Parathyroid adenoma (tissue), 2 donors: ENCODE measurements at regions not wholly inside any gene's neighbourhood (a gene's known extent, or its start where the extent isn't known, plus 50 kb on each side); places are given as distances from the start of the nearest gene placed in this dataset.

Experiments used
- H2AFZ ChIP-seq: fragments of 300-600 bp; sonication (generic); one replicate; pipeline ENCODE4 v1.7.0; 2017; ENCODE audit warnings: antibody characterized with exemption, mild to moderate bottlenecking
- H3K27ac ChIP-seq: fragments of 300-600 bp; sonication (generic); one replicate; pipeline ENCODE4 v1.7.0; 2017
- H3K27me3 ChIP-seq: fragments of 300-600 bp; sonication (generic); one replicate; pipeline ENCODE4 v1.7.0; 2017; ENCODE audit warnings: low read length; ENCODE audit not compliant: control insufficient read depth, insufficient read depth
- H3K36me3 ChIP-seq: fragments of 300-600 bp; sonication (generic); one replicate; pipeline ENCODE4 v1.7.0; 2017; ENCODE audit warnings: low read length; ENCODE audit not compliant: control insufficient read depth, insufficient read depth
- H3K4me1 ChIP-seq: fragments of 300-600 bp; sonication (generic); one replicate; pipeline ENCODE4 v1.7.0; 2017; ENCODE audit warnings: control low read depth
- H3K4me2 ChIP-seq: fragments of 300-600 bp; sonication (generic); one replicate; pipeline ENCODE4 v1.7.0; 2017; ENCODE audit warnings: low read length
- H3K4me3 ChIP-seq: fragments of 300-600 bp; sonication (generic); one replicate; pipeline ENCODE4 v1.7.0; 2017; ENCODE audit warnings: low read depth, low read length
- H3K79me2 ChIP-seq: fragments of 300-600 bp; sonication (generic); one replicate; pipeline ENCODE4 v1.7.0; 2017; ENCODE audit warnings: control low read depth
- H3K9ac ChIP-seq: fragments of 300-600 bp; sonication (generic); one replicate; pipeline ENCODE4 v1.7.0; 2017; ENCODE audit warnings: mild to moderate bottlenecking
- H3K9me3 ChIP-seq: fragments of 300-600 bp; sonication (generic); one replicate; pipeline ENCODE4 v1.7.0; 2017; ENCODE audit warnings: low read length; ENCODE audit not compliant: control insufficient read depth
- TF ChIP-seq, protein P1 (sequence below): fragments of 300-600 bp; sonication (generic); IDR thresholded peaks from one replicate; pipeline ENCODE4 v1.7.0; 2017; ENCODE audit warnings: antibody characterized with exemption, mild to moderate bottlenecking
- donor health status: primary hyperparathyroidism.

DNA sequence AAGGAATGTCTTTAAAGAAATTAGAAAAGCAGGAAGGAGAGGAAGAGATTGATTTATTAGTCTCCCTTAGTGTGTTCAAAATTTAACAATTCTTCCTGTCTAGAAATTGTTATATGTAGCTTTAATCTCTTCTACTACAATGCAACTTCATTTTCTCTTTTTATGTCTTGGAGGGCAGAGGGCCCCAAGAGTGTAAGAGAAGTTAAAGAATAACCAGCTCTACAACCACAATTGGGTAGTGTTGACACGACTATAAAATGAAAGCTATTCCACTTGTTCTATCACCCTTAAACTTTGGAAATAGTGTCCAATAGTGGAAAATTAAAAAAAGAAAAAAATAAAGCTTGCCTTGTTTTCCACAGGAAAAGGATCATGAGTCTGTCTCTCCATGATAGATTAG, 82.6 kb upstream of the DPYD start:
- TF ChIP-seq, protein P1, sequence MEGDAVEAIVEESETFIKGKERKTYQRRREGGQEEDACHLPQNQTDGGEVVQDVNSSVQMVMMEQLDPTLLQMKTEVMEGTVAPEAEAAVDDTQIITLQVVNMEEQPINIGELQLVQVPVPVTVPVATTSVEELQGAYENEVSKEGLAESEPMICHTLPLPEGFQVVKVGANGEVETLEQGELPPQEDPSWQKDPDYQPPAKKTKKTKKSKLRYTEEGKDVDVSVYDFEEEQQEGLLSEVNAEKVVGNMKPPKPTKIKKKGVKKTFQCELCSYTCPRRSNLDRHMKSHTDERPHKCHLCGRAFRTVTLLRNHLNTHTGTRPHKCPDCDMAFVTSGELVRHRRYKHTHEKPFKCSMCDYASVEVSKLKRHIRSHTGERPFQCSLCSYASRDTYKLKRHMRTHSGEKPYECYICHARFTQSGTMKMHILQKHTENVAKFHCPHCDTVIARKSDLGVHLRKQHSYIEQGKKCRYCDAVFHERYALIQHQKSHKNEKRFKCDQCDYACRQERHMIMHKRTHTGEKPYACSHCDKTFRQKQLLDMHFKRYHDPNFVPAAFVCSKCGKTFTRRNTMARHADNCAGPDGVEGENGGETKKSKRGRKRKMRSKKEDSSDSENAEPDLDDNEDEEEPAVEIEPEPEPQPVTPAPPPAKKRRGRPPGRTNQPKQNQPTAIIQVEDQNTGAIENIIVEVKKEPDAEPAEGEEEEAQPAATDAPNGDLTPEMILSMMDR, result no peak
- no peaks in the 10 kb centered on the region for H3K79me2 ChIP-seq
- no peak overlapping the region for H3K4me3 ChIP-seq
- no peaks in the 10 kb centered on the region for H3K36me3 ChIP-seq
- no peak overlapping the region for H3K4me2 ChIP-seq
- H3K27ac ChIP-seq, result no peak overlapping the region
- H3K9me3 ChIP-seq, result no peaks in the 10 kb centered on the region
- no peak overlapping the region for H3K9ac ChIP-seq
- no peaks in the 10 kb centered on the region for H3K27me3 ChIP-seq
- no peak overlapping the region for H2AFZ ChIP-seq
- no peaks in the 10 kb centered on the region for H3K4me1 ChIP-seq

DNA sequence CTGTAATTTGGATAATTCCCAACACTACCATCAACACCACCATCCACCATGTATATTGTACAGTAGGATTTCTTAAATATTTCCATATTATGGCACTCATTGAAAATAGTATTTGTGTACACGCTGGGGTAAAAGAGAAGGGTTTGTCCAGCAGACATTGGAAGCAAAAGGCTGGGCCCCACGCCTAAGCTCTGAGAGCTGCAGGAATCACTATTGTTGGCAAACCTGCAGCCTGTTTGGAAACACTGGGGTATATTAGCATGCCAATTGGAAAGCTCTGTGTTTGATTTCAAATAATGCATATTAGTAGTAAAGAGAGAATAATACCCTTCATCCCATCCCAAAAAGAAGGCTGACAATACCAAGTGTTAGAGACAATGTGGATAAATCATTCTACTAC, 81.5 kb upstream of the DPYD start:
- Histone ChIP-seq H3K4me3 (no peak overlapping the region), H3K36me3 (no peaks in the 10 kb centered on the region), H3K4me1 (no peaks in the 10 kb centered on the region), H3K27me3 (no peaks in the 10 kb centered on the region), H3K27ac (no peak overlapping the region), H3K9ac (no peak overlapping the region), H2AFZ (no peak overlapping the region), H3K9me3 (no peaks in the 10 kb centered on the region), H3K79me2 (no peaks in the 10 kb centered on the region), H3K4me2 (no peak overlapping the region)
- TF ChIP-seq, protein P1, result no peak

DNA sequence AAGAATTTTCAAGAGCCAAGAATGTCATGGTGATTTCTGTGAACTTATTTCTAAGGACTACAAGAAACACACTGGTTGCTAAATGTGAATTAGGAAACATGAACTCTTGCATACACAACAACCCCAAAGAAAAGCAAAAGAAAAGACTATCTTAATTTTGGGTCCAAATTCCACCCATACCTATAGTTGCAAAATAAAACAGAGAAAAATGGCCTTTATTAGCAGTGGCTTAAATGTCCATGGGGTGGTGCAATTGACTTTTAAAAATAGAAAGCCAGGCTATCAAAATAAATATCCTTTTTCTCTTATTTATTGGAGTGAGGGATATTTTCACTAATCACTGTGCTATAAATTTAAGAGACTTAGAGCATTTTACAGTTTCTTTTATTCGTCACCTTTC, 80.9 kb upstream of the DPYD start:
- no peak overlapping the region for H2AFZ ChIP-seq
- H3K9me3 ChIP-seq, result no peaks in the 10 kb centered on the region
- H3K4me1 ChIP-seq, result no peaks in the 10 kb centered on the region
- H3K4me3 ChIP-seq, result no peak overlapping the region
- H3K4me2 ChIP-seq, result no peak overlapping the region
- no peak overlapping the region for H3K27ac ChIP-seq
- TF ChIP-seq, protein P1, result no peak
- H3K27me3 ChIP-seq, result no peaks in the 10 kb centered on the region
- no peaks in the 10 kb centered on the region for H3K79me2 ChIP-seq
- no peak overlapping the region for H3K9ac ChIP-seq
- no peaks in the 10 kb centered on the region for H3K36me3 ChIP-seq

DNA sequence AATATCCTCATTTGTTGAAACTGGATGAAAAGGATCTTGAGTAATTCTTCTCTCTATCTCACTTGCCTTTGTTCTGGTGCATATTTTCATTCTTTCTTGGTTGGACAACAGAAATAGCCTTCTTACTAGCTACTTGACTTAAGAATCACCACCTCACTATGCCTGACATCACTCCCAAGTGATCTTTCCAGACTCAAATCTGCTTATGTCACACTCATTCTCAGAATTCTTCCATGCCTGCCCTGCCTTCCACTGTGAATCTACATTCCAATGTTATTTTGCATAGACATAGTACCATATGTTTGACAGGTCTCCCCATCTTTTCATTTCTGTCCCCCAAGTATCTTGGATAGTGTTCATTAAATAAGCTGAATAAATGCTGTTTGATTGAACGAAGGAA, 78.5 kb upstream of the DPYD start:
- TF ChIP-seq, protein P1, result no peak
- Histone ChIP-seq H3K4me3 (no peak overlapping the region), H3K36me3 (no peaks in the 10 kb centered on the region), H3K4me2 (no peak overlapping the region), H3K9ac (no peak overlapping the region), H3K79me2 (no peaks in the 10 kb centered on the region), H3K9me3 (no peaks in the 10 kb centered on the region), H2AFZ (no peak overlapping the region), H3K4me1 (no peaks in the 10 kb centered on the region), H3K27me3 (no peaks in the 10 kb centered on the region), H3K27ac (no peak overlapping the region)

DNA sequence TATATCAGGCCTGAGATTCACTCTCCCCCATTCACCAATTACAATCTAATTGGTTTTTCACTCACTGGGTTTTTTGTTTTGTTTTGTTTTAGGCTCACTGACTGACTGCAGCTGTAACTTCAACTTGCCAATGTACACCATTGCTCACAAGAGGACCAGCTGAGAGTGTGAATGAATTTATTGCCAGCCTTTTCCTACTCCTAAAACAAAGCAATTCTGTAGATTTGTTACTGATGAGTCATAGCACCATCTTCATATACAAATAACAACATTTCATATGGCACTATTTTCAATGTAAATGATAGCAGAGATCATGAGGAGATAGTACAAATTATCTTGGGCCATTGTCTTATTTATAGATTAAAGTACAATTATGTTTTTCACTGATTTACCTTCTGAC, 76.0 kb upstream of the DPYD start:
- no peaks in the 10 kb centered on the region for H3K36me3 ChIP-seq
- no peak overlapping the region for H2AFZ ChIP-seq
- H3K27me3 ChIP-seq, result no peaks in the 10 kb centered on the region
- TF ChIP-seq, protein P1, result no peak
- no peak overlapping the region for H3K4me3 ChIP-seq
- no peak overlapping the region for H3K9ac ChIP-seq
- no peaks in the 10 kb centered on the region for H3K9me3 ChIP-seq
- H3K4me2 ChIP-seq, result no peak overlapping the region
- H3K4me1 ChIP-seq, result no peaks in the 10 kb centered on the region
- no peak overlapping the region for H3K27ac ChIP-seq
- H3K79me2 ChIP-seq, result no peaks in the 10 kb centered on the region
